ENCODE measurements at regions not wholly inside any gene's neighbourhood (a gene's known extent, or its start where the extent isn't known, plus 50 kb on each side); places are given as distances from the start of the nearest gene placed in this dataset.

- Histone ChIP-seq H2BK120ac (replicated peaks; ENCODE audit: low read depth, low read length) (no peak overlapping the region), H3K9ac (replicated peaks in 1 of 4; ENCODE audit: extremely low read depth in 1 of 4, low read depth in 3 of 4, low read length in 3 of 4) (no peak overlapping the region), H2BK12ac (ENCODE audit: low read depth, low read length) (no peak overlapping the region), H3K4ac (replicated peaks; ENCODE audit: insufficient read length, low read depth, low read length) (no peak overlapping the region), H2BK20ac (ENCODE audit: low read length) (no peak overlapping the region), H3K4me2 (ENCODE audit: insufficient read depth in 1 of 2, low read depth in 2 of 2, low read length in 2 of 2) (no peak overlapping the region; a peak in 1 of 4 replicates), H3K4me3 (ENCODE audit: extremely low read depth in 1 of 4, insufficient read depth in 2 of 4, low read depth in 3 of 4, low read length in 4 of 4) (no peak overlapping the region), H3K14ac (ENCODE audit: insufficient read length) (no peak overlapping the region), H3K23ac (ENCODE audit: insufficient read length) (no peak overlapping the region), H4K91ac (replicated peaks; ENCODE audit: insufficient read length, low read length) (no peak overlapping the region), H2BK5ac (ENCODE audit: low read depth, low read length) (no peak overlapping the region), H4K5ac (ENCODE audit: insufficient read length, low read depth, low read length) (no peak overlapping the region), H3K9me3 (ENCODE audit: insufficient read depth in 2 of 2, low read depth in 1 of 2, low read length in 1 of 2) (no peaks in the 10 kb centered on the region), H3K4me1 (replicated peaks in 1 of 4; ENCODE audit: control insufficient read depth in 3 of 4, insufficient read depth in 4 of 4, low read length in 3 of 4) (peaks cover 0 to 7% (median 0%) of the 10 kb centered on the region in 4 experiments; a peak in 3 of 7 replicates), H4K8ac (ENCODE audit: extremely low read depth, insufficient read depth, low read length) (no peak overlapping the region), H3K23me2 (ENCODE audit: low read depth, low read length) (no peaks in the 10 kb centered on the region), H4K20me1 (replicated peaks in 1 of 2; ENCODE audit: control insufficient read depth in 1 of 2, insufficient read depth in 2 of 2, low read length in 2 of 2) (no peaks in the 10 kb centered on the region), H2AFZ (ENCODE audit: low read length) (peak overlapping the region; percentile 81), H3K27ac (ENCODE audit: low read depth, low read length) (no peak overlapping the region), H3K56ac (replicated peaks; ENCODE audit: insufficient read length, low read depth, low read length) (no peak overlapping the region), H2AK5ac (ENCODE audit: low read depth, low read length) (no peak overlapping the region), H3K27me3 (replicated peaks in 1 of 4; ENCODE audit: control insufficient read depth in 3 of 4, extremely low read depth in 1 of 4, insufficient read depth in 3 of 4, low read length in 3 of 4) (no peaks in the 10 kb centered on the region), H3K79me2 (ENCODE audit: control insufficient read depth in 1 of 2, insufficient read depth in 2 of 2, low read length in 2 of 2) (no peaks in the 10 kb centered on the region), H3K79me1 (ENCODE audit: low read depth, low read length) (no peaks in the 10 kb centered on the region), H3K18ac (ENCODE audit: extremely low read depth, low read length) (no peak overlapping the region), H2BK15ac (ENCODE audit: low read length) (no peak overlapping the region), H3K36me3 (ENCODE audit: control insufficient read depth in 2 of 4, insufficient read depth in 4 of 4, low read length in 3 of 4) (no peaks in the 10 kb centered on the region)
- FAIRE-seq (no peak), DNase-seq (ENCODE audit: low read depth in 1 of 2, low spot score in 2 of 2) (no peak)
- no peak for TF ChIP-seq POLR2AphosphoS5 (IDR thresholded peaks at IDR 0.05; ENCODE audit: low read depth, low read length)
- no peak for TF ChIP-seq ASH2L (IDR thresholded peaks at IDR 0.05; ENCODE audit: low read length)
- TF ChIP-seq MAFK (IDR thresholded peaks at IDR 0.05; ENCODE audit: low read depth, low read length) = no peak
- no peak for TF ChIP-seq FOSL1 (IDR thresholded peaks at IDR 0.05; ENCODE audit: insufficient read depth, low read depth, low read length)
- no peak for TF ChIP-seq E2F6 (IDR thresholded peaks at IDR 0.05)
- TF ChIP-seq CREB1 (IDR thresholded peaks at IDR 0.05) = no peak
- no peak for TF ChIP-seq SP1 (IDR thresholded peaks at IDR 0.05; ENCODE audit: low read depth, low read length)
- TF ChIP-seq MAX (IDR thresholded peaks at IDR 0.05) = no peak
- TF ChIP-seq HDAC6 (IDR thresholded peaks at IDR 0.05; ENCODE audit: low read depth, low read length) = no peak
- no peak for TF ChIP-seq NRF1 (IDR thresholded peaks at IDR 0.05; ENCODE audit: low read depth, low read length)
- TF ChIP-seq EZH2 (IDR thresholded peaks at IDR 0.05; ENCODE audit: low read depth, low read length, severe bottlenecking) = no peak
- no peak for TF ChIP-seq SP4 (IDR thresholded peaks at IDR 0.05; ENCODE audit: low read length)
- TF ChIP-seq ATF3 (IDR thresholded peaks at IDR 0.05; ENCODE audit: insufficient read depth, low read depth, low read length) = no peak
- TF ChIP-seq RXRA (IDR thresholded peaks at IDR 0.05; ENCODE audit: insufficient read depth, low read depth, low read length) = no peak
- TF ChIP-seq YY1 (IDR thresholded peaks at IDR 0.05; ENCODE audit: low read depth, low read length) = no peak
- 79% methylated on average over 4 of the region's 4 CpGs; no CpG with 5 or more reads in 1 of the 2 experiments for WGBS, 2 experiments (ENCODE audit: extremely low coverage in 1 of 2, insufficient coverage in 1 of 2, insufficient read length in 1 of 2, insufficient replicate concordance in 2 of 2, low coverage in 1 of 2, low lambda C conversion rate in 2 of 2, missing lambda C conversion rate in 1 of 2)
- POLR2A ChIA-PET (ENCODE audit: partially characterized antibody) = interaction anchor here (0.5 kb wide), 1 partner anchor 256 kb away, joined by 3 read pairs; no protein-coding TSS in a partner anchor
- CTCF ChIA-PET (ENCODE audit: partially characterized antibody) = interaction anchor here (0.8 to 1.5 kb wide), 3 partner anchors 40 to 173 kb away, joined by 3 read pairs; no protein-coding TSS in a partner anchor
Observed at GRCh38 chr3:30437171-30437601, 169.2 kb upstream of the TGFBR2 start.
